Thymus (tissue), 11 donors: ENCODE measurements at regions not wholly inside any gene's neighbourhood (a gene's known extent, or its start where the extent isn't known, plus 50 kb on each side); places are given as distances from the start of the nearest gene placed in this dataset.

ENCODE experiments used
- DNase-seq, 9 donors: peaks; one replicate each; pipeline ENCODE4 v3.0.0-alpha.2; 2013; ENCODE audit warnings: low spot score in 9 of 9, low read depth in 6 of 9, missing footprints in 1 of 9
- H3K27ac ChIP-seq, 2 donors: one replicate each; pipeline ENCODE4 v1.5.1; 2013; ENCODE audit warnings: control low read depth in 1 of 2, low read depth in 1 of 2, low read length in 1 of 2, mild to moderate bottlenecking in 1 of 2, moderate library complexity in 1 of 2
- H3K27me3 ChIP-seq, 2 donors: one replicate each; pipeline ENCODE4 v1.5.1; 2013; ENCODE audit warnings: low read length in 1 of 2; ENCODE audit not compliant: control insufficient read depth in 2 of 2, insufficient read depth in 1 of 2
- H3K36me3 ChIP-seq, 2 donors: one replicate each; pipeline ENCODE4 v1.5.1; 2013; ENCODE audit warnings: low read length in 1 of 2, mild to moderate bottlenecking in 1 of 2, moderate library complexity in 1 of 2; ENCODE audit not compliant: control insufficient read depth in 2 of 2, insufficient read depth in 2 of 2
- H3K4me1 ChIP-seq, 2 donors: one replicate each; pipeline ENCODE4 v1.5.1; 2013; ENCODE audit warnings: low read length in 2 of 2; ENCODE audit not compliant: control insufficient read depth in 2 of 2, insufficient read depth in 2 of 2
- H3K4me3 ChIP-seq, 2 donors: one replicate each; pipeline ENCODE4 v1.5.1; 2013; ENCODE audit warnings: low read length in 2 of 2, control low read depth in 1 of 2, mild to moderate bottlenecking in 1 of 2
- H3K9me3 ChIP-seq, 2 donors: one replicate each; pipeline ENCODE4 v1.5.1; 2013; ENCODE audit warnings: low read length in 1 of 2, mild to moderate bottlenecking in 1 of 2; ENCODE audit not compliant: control insufficient read depth in 2 of 2, insufficient read depth in 1 of 2
- WGBS: extraction: QIAGEN DNeasy Blood & Tissue Kit; methylation state at CpG from one replicate; pipeline ENCODE4 v1.1.7; 2013; 5-methylcytosine and 5-hydroxymethylcytosine counted together
- donor health status: healthy.

DNA sequence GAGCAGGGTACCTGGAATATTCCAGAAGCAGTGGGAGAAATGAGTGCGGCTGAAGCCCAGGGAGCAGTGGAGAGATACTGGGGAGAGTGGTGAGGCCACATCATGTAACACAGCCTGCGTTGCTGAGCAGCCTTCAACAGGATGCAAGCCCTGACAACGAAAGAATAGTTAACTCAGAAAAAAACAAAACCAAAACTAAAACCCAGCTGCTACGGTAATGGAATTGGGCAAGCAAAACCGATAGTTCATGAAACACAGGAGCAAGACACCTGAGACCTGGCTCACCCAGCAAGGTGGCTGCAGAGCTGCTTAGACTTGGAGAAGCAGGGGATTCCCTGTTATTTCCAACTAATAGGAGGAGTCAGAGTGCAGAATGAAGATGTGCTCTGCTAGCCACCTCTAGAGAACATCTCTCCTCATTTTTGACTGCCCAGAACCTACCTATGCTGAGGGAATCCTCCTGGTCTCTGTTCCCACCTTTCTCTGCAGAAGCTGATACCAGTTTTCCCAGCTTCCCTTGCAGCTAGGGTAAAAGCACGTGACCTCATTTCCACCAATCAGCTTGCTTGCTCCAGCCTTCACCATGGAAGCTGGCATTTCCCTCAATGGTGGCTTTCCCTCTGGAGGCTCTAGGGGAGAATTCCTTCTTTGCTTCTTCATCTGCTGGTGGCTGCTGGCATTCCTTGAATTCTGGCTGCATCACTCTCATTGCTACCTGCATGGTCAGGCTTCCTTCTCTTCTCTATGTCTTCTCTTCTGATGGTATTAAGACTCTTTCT lies 59.4 kb upstream of the XYLT1 start:
- DNase-seq: peak in 4 of 9 donors; percentile 1 to 48 (median 6)
- H3K4me1 ChIP-seq: peaks cover 0 to 2% of the 10 kb centered on the region in 2 donors
- 40% methylated on average over 6 of the region's 6 CpGs for WGBS
- no peaks in the 10 kb centered on the region for H3K9me3 ChIP-seq
- peak overlapping the region; percentile 26 to 65 for H3K27ac ChIP-seq
- no peak overlapping the region for H3K4me3 ChIP-seq
- no peaks in the 10 kb centered on the region for H3K27me3 ChIP-seq
- H3K36me3 ChIP-seq: no peaks in the 10 kb centered on the region

DNA sequence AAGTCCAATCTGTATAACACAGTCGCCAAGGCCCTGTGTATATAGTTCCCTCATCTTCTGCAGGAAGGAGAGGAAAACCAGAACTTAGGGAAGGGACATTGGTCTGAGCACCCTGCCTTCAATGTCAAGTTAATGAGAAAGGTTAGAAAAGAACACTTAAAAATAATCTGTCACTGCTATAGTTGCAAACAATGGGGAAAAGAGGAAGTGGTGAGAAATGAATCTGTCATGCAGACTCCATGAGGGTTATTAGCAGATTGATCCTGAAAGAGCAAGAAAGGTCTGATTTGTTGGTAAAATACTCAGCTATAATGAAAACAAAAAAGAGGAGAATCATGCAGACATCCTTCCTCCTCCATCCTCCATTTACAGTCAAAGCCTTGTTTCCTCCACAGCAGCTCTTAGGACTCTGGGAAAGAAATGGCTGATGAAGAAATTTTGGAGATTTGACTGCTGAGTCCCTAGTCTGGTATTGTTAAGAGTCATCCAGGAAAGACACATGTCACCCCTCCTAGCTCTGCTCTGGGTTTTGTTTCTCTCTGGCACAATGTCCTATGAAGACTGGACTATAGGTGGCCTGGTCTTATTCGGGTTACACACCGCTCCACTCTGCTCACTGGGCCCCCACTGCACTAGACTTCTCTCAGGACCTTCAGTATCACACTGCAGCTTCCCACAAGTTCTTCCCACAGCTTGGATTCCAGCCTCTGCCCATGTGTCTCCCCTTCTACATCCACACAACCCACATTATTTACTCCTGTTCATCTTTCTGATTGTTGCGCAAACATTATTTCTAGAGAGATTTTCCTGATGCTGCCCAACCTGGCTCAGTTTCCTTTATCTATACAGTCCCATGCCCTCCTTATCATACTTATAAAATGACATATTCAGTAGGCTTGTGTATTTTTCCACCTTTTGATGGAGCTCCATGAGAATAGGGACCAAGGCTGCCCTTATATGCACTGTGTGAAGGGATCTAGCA lies 56.5 kb upstream of the XYLT1 start:
- no peak for DNase-seq
- no peaks in the 10 kb centered on the region for H3K36me3 ChIP-seq

DNA sequence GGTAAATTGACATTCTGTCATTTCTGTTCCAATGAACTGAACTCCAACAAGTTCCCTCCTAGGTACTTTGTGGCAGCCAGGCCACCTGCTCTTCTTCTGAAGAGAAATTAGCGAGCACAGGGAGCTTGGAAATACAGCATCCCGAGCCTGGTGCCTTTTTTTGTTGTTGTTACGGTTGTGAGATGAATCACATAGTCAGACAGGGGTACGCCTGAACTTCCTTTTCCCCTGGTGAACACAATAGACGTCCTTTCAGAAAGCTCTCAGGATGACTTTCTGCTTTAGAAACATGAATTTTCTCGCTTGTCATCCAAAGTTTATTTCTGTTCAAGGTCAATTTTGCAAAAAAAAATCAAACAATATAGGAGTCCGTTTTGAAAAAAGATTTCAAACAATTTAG lies 53.9 kb upstream of the XYLT1 start:
- no peaks in the 10 kb centered on the region for H3K27me3 ChIP-seq
- H3K27ac ChIP-seq: no peak overlapping the region
- DNase-seq: no peak
- no peaks in the 10 kb centered on the region for H3K36me3 ChIP-seq
- no peaks in the 10 kb centered on the region for H3K4me1 ChIP-seq
- H3K4me3 ChIP-seq: no peak overlapping the region
- H3K9me3 ChIP-seq: no peaks in the 10 kb centered on the region
- 80% methylated on average over 7 of the region's 7 CpGs for WGBS

More for the DNA sequence above, 56.5 kb upstream of the XYLT1 start:
- no peaks in the 10 kb centered on the region for H3K27me3 ChIP-seq
- H3K4me1 ChIP-seq: peaks cover 0 to 2% of the 10 kb centered on the region in 2 donors
- H3K9me3 ChIP-seq: no peaks in the 10 kb centered on the region
- 75% methylated on average over 4 of the region's 4 CpGs for WGBS
- H3K27ac ChIP-seq: no peak overlapping the region
- H3K4me3 ChIP-seq: no peak overlapping the region

GRCh38 chr16:17520561-17520960 lies 49.8 kb upstream of the XYLT1 start:
- H3K4me1 ChIP-seq: no peaks in the 10 kb centered on the region
- 81% methylated on average over 3 of the region's 3 CpGs for WGBS
- no peak for DNase-seq

More at GRCh38 chr16:17520561-17520960, 49.8 kb upstream of the XYLT1 start:
- no peaks in the 10 kb centered on the region for H3K9me3 ChIP-seq
- H3K36me3 ChIP-seq: no peaks in the 10 kb centered on the region
- H3K27me3 ChIP-seq: no peaks in the 10 kb centered on the region
- no peak overlapping the region for H3K27ac ChIP-seq
- no peak overlapping the region for H3K4me3 ChIP-seq
